ENCODE measurements at regions not wholly inside any gene's neighbourhood (a gene's known extent, or its start where the extent isn't known, plus 50 kb on each side); places are given as distances from the start of the nearest gene placed in this dataset.
"Not testable (repeated sequence)": the region's sequence is repeated elsewhere in the genome, so short reads cannot be mapped to it uniquely, and the experiment has no call there.

DNA sequence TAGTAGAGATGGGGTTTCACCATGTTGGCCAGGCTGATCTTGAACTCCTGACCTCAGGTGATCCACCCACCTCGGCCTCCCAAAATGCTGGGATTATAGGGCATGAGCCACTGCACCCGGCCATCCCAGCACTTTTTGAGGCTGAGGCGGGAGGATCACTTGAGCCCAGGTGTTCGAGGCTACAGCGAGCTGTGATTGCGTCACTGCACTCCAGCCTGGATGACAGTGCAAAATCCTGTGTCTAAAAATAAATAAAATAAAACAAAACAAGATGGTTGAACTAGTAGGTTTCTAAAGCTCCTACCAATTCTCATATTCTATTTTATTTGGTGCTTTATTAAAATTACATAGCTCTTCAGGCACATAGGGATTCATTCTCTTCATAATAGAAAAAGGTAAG, 890.3 kb upstream of the AUTS2 start:
- no peak for DNase-seq (ENCODE audit: low spot score)

DNA sequence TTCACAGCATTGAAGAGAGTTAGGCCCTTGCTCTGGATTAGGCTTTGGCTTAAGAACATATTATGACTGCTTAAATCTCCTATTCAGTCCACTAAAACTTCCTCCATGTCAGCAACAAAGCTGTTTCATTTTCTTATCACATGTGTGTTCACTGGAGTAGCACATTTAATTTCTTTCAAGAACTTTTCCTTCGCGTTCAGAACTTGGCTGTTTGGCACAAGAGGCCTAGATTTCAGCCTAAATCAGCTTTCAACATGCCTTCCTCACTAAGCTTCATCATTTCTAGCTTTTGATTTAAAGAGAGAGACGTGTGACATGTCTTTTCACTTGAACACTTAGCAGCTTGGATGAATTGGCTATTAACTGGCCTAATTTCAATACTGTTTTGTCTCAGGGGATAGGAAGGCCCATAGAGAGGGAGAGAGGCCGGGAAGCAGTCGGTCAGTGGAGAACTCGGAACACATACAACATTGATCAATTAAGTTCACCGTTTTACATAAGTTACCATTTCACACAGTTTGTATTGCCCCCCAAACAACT, 885.2 kb upstream of the AUTS2 start:
- DNase-seq (ENCODE audit: low spot score): no peak

DNA sequence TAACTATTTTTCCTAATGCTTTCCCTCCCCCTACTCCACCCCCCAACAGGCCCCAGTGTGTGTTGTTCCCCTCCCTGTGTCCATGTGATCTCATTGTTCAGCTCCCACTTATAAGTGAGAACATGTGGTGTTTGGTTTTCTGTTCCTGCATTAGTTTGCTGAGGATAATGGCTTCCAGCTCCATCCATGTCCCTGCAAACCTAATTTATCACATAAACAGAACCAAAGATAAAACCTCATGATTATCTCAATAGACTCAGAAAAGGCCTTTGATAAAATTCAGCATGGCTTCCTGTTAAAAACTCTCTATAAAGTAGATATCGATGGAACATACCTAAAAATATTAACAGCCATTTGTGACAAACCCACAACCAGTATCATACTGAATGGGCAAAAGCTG, 884.1 kb upstream of the AUTS2 start:
- DNase-seq (ENCODE audit: low spot score): not testable (repeated sequence)

DNA sequence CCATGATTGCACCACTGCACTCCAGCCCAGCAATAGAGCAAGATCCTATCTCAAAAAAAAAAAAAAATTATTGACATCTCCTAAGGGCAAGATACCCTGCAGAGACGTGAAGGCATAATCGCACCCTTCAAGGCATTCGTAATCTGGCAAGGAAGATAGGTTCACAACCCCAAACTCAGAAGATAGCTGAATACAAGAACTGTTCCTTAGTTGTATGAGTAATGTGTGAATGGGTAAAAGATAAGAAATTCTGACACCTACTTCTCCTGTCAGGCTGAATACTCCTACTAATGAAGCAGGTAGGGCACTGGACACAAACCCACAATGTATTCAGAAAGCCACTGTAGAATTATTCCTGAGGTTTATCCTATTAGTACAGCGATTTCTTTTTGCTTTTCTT, 882.4 kb upstream of the AUTS2 start:
- DNase-seq (ENCODE audit: low spot score): no peak

DNA sequence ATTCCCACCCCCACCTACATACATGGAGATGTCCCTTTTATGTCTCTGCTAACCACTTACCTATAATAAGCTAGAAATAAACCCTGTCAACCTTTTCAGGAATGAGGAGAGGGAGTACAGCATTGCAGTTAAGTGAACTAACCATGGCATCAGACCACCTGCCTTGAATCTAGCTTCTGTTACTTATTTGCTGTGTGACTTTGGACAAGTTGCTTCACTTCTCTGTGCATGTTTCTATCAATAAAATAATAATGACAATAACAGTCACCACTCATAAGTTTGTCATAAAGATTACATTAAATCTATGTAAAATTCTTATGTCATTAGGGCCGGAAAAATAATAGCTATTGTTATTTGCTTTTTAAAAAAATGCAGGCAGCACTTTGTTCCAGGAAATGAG, 881.1 kb upstream of the AUTS2 start:
- DNase-seq (ENCODE audit: low spot score): no peak

DNA sequence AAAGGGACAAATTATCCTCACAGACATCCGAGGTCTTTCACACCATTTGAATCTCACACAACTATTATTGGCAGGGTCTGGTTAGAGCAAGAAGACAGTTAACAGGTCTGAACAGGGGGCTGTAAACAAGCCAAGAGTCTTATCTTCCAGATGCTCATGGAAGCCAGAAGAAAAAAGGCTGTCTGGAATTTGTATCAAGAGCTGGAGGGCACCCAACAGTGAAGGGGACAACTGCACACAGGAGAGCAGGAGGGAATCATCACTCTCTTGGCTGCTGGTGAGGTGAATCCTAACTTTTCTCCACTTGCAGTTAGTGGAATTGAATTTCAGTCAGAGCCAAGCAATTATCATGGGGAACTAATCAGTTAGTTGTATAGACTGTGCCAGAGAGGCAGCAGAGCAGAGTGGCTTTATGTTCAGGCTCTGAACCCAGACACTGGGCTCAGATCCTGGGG, 880.2 kb upstream of the AUTS2 start:
- no peak for DNase-seq (ENCODE audit: low spot score)

DNA sequence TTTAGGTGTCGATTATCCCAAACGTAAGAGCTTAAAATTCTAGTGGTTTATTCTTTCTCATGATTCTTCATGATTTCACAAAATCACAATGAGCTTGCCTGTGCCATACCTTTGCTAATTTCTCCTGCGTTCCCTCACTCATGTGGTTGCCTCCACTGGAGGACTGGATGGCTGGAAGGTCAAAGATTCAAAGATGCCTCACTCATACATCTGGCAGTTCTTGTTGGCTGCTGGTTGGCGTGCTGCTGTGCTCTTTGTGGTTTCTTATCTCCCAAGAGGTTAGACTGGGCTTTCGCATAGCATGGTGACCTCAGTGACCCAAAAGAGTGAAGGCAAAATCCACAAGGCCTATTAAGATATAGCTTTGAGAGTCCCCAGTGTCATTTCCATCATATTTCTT, 877.6 kb upstream of the AUTS2 start:
- no peak for DNase-seq (ENCODE audit: low spot score)

DNA sequence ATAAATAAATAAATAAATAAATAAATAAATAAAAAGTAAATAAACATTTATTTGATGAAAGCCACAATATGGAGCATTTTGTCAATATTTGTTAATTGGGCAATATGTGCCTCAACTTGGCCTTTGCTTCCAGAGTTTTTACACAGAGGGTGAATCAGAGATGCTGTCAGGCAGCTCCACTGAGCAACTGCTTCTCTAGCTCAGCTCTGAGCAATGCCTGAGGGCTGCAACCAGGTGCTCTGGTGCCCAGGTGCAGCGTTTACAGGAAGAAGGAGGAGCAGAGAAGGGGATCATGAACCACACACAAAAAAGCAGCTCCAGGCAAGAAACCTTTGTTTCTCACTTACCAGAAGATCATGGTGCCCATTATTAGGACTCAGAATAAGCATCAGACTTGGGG, 876.2 kb upstream of the AUTS2 start:
- no peak for DNase-seq (ENCODE audit: low spot score)

DNA sequence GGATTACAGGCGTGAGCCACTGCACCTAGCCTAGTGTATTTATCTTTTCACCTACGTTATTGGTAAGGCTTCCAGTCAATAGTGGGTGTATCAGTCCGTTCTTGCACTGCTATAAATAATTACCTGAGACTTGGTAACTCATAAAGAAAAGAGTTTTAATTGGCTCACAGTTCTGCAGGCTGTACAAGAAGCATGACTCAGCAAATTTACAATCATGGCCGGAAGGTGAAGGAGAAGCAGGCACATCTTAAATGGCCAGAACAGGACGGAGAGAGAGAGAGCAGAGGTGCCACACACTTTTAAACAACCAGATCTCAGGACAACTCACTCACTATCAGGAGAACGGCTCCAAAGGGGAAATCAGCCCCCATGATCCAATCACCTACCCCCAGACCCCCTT, 873.3 kb upstream of the AUTS2 start:
- DNase-seq (ENCODE audit: low spot score): no peak

DNA sequence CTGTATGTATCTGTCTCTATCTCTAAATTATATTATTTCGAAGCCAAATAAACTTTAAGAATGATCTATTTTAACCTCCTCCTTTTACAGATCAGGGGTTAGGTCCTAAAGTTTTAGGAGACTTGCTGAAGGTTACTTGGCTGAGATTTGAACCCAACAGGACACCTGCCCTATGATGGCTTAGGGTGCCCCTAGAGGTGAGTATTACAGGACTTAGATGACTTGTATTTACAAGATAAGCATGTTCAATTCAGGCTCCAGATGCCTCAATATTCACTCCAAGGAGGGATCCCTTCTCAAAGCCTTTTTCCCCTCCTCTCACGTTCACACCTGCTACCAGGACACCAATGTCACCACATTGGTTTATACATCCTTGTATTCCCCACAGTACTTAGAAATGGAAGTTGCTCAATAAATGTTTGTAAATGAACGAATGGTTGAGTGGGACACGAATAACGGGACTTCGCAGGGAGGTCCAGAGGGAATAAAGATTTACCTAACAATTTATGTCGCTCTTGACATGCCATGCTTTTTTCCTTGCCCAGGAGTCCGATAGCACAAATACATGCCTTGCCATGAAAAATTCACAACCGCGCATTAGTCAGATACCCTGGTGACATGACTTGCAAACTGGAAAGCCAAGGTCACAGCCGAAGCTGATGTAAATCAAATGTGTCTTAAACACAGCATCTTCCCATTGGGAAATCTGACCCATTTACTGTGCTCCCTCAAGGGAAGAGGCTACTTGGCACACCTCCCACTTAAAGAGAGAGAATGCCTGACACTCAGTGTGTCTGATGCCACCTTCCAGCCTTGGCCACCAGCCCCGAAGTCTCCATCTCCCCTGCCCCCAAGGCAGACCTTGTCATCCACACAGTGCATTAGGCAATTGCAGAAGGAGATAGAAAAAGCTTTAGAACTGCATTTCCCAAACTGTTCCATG, 872.2 kb upstream of the AUTS2 start:
- DNase-seq (ENCODE audit: low spot score): no peak

DNA sequence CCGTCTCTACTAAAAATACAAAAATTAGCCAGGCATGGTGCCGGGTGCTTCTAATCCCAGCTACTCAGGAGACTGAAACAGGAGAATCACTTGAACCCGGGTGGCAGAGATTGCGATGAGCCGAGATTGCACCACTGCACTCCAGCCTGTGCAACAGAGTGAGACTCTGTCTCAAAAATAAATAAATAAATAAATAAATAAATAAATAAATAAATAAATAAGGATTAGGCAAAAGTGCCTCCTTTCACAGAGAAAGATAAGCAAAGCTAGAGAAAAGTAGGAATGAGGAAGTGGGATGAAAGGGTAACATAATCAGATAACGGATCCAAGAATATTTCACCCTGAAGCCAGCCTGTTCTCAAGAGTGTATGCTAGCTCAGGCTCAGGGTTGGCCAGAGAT, 869.6 kb upstream of the AUTS2 start:
- DNase-seq (ENCODE audit: low spot score): not testable (repeated sequence)

DNA sequence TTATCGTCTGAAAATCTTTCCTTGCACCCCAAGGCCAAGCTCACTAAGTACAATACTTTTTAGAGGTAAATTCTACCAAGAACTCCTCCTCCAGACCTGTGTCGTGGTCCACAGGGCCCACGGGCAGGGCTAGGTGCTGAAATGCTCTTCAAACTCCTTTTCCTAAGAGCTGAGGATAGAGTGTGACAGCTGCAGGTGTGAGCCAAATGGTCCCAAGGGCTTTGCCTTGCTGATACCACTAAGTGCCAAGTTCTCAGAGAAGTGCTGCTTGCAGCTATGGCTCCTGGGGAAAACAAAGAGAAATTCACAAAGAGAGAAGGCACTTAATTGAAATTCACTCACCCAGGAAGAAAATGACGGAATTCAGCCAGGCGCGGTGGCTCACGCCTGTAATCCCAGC, 868.9 kb upstream of the AUTS2 start:
- no peak for DNase-seq (ENCODE audit: low spot score)

DNA sequence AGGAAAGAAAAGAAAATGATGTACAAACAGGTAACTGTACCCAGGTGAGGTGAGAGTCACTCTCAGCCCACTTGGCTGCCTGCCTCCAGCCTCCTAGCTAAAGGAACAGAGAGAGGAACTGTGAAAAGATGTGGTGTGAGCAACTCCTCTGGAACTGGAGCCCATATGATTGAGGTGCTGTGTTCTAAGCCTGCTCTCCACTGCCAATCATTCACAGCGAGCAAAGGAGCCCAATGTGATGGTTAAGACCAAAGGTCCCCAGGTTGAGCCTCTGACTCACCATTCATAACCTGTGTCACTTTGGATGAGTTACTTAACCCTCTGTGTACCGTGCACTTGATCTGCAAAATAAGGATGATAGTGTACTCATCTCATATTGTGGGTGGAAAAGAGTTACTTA, 868.1 kb upstream of the AUTS2 start:
- DNase-seq (ENCODE audit: low spot score): no peak

DNA sequence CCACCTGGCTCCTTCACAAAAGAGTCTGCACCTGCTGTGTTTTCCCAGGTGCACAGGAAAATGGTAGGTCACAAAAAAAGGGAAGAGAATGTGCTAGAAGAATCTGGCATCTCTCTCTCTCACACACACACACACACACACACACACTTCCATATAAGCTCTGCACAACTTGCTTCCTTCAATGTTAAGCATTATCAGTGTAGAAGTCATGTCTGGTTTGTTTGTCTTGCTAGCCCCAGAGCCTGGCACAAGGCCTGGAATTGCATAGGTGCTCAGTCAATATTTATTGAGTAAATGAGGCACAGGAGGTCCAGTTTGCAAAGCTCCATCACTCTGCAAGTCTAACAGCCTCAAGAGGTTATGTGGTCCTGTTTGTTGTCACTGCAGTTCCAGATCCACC, 867.3 kb upstream of the AUTS2 start:
- no peak for DNase-seq (ENCODE audit: low spot score)

DNA sequence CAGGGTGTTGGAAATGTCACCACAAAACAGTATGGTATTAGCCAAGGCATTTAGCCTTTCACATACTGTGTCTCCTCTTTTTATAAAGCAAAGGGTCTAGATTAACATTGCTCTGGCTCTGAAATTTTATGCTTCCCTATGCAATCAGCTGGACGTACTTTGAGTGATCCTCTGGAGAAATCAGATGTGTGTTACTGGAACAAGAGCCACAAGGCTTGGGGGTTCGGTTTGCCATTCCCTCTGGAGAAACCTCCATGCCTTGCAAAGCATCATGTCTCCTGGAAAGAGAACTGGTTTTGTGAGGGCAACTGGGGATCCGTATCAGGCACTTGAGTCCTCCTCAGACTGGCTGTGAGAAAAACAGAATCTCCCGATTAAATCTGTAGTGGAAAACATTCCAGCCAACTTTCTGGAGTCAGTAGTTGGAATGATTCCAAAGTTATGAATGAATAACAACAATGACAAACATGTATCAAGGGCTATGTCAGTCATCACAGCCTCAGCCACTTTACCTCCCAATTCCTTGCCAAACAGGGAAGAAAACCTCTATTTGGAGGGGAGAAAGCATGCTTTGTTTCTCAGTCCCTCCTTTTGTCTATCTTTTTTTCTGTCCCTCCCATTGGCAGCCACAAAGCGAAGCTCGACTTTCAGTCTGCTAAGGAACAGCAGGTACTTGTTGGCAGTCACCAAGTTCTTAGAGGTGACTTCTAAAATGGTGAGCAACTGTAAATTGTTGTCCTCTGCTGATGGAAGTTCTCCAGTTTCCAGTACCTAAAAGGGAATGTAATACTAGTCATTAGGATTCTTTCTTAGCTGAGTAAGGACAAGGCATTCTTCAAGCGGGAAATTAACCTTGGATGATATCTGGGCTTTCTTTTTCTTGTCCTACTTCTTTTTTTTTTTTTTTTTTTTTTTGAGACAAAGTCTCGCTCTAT, 864.8 kb upstream of the AUTS2 start:
- no peak for DNase-seq (ENCODE audit: low spot score)

DNA sequence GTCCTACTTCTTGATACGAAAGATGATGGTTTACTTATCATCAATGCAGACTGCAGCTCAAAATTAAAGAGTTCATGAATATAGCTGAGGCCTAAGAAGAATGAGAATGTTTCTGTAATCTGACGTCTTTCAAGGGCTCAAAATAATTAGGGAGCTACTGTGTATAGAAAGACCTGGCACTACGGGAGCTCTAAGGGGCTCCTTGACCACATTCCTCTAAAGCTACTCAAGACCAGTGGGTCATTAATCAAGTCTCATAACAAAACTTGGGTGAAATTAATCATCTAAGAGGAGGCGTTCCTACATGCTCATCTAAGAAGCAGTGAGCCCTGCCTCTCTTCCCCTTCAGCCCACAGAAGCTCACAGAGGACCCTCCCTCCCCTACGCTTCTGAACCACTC, 863.8 kb upstream of the AUTS2 start:
- no peak for DNase-seq (ENCODE audit: low spot score)

DNA sequence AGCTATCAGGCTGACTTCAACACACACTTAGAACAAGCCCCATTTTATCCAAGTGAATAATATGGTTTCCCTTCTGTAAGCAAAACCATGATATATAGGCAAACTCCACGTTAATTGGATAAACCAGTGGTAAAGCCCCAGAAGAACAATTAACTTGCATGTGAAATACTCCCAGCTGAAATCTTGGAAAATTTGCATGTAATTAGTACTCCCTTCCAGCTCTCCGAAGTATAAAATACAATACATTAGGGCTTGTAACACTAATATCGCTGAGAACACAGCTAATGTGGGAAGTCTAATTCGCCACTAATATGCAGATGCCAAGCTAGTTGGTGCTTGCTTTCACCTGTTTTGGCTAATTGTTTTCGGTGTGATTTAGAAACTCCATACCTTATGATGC, 859.0 kb upstream of the AUTS2 start:
- DNase-seq (ENCODE audit: low spot score): no peak

DNA sequence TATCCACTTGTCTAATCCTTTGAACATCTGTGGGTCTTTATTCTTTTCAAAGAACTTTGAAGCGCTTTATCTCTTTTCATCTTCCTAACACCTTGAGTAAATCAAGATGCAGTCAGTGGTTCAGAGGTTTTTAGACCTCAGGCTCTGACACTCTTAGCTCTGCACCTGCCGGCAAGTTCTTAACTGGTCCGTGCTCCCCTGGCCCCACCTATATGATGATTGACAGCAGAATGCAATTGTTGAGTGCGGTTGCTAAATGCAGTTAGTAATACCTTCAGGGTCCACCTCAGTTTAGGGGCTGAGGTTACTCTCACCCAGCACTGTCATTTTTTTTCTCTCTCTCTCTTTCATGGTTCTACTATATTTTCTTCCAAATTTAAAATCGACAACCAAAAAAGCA, 854.2 kb upstream of the AUTS2 start:
- no peak for DNase-seq (ENCODE audit: low spot score)

DNA sequence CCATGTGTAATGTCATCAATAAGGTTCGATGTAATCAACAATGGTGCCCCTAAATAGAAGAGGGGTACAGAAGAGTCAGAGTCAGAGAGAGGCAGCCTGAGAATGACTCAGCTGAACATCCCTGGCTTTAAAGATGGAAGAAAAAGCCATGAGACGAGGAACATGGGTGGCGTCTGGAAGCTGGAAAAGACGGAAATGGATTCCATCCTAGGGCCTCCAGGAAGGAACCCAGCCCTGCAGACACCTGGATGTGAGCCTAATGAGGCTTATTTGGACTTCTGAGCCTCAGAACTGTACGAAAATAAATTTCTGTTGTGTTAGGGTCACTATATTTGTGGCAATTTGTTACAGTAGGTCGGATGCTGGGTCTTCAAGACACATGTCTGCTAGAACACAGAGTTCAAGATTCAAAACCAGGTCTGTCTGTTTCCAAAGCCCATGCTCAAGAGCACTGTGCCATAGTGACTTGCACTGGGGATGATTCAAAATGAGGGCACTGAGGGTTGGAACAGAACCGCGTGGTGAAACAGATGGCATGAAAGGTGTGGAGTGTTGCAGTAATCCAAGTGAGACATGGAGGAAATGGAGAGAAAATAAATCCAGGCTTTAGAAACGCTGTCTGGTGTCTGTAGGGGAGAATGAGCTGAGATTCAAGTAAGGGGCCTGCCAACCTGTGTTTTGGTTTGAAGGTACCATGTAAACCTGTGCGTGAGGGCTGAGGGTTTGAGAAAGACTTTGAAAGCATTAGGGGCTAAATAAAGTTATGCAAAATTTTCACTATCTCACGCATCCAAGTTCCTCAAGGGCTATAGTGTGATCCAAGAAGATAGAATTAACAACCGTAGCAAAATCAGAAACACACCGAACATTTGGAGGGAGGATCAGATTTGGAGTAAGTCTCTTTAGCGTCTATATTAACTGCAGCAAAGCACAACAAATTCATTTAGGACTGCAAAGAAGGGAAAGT, 849.1 kb upstream of the AUTS2 start:
- DNase-seq (ENCODE audit: low spot score): no peak

DNA sequence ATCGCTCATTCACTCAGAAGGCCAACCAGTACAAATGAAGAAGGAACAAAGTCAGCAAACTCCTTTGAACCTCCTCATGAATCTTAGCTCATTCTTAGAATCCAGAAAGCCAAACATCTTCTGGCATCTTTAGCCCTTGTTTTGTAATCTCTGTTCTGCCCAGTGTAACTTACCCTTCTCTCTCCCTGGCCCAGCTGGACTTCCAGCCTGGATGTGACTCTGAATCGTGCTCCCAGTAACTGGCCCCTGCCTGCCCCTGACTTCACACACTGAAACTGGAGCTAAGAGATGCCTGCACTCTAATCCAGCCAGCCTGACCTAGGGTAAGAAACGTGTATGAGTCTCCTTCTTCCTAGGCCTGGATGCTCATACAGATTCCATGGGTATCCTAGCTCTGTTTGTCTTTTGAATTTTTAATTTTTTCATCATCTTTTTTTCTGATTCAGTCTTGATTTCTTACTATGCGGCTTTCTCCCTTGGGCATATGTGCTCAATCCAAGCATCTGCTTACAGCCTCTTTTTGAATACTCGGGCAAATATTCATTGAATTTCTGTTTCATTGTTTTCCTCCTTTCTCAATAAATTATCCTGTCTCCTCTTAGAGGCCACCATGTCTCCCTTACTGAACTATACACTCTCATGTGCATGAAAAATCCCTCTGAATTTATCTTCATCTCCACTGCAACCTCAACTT, 845.6 kb upstream of the AUTS2 start:
- no peak for DNase-seq (ENCODE audit: low spot score)

DNA sequence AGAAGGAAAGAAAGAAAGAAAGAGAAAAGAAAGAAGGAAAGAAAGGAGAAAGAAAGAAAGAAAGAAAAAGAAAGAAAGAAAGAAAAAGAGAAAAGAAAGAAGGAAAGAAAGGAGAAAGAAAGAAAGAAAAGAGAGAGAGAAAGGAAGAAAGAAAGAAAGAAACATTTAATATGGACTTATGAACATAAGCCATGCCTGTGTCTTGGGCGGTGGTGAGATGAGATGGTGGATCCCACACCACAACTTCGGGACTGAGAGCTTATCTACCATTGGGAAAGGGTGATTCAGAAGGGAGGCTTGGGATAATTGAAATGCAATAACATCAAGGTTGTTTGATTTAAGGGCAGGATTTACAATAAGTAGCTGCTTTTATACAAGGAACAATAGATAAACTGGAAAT, 843.9 kb upstream of the AUTS2 start:
- DNase-seq (ENCODE audit: low spot score): no peak
